Uterus (tissue), 3 donors: ENCODE measurements at regions not wholly inside any gene's neighbourhood (a gene's known extent, or its start where the extent isn't known, plus 50 kb on each side); places are given as distances from the start of the nearest gene placed in this dataset.
"Not testable (repeated sequence)": the region's sequence is repeated elsewhere in the genome, so short reads cannot be mapped to it uniquely, and the experiment has no call there.

Source experiments
- DNase-seq, 2 donors: peaks; one replicate each; pipeline ENCODE4 v3.0.0-alpha.2; 2019 to 2020
- H3K27ac ChIP-seq, 2 donors: fragments of 200-600 bp; sonication (generic); 1 replicate in 1 of 2; 2 replicates in 1 of 2; pipeline ENCODE4 v1.5.1; 2016 to 2018
- H3K27me3 ChIP-seq, 2 donors: fragments of 200-600 bp; sonication (generic); one replicate each; pipeline ENCODE4 v1.5.1; 2018 to 2019; ENCODE audit warnings: control low read depth in 1 of 2
- H3K36me3 ChIP-seq, 2 donors: fragments of 200-600 bp; sonication (generic); one replicate each; pipeline ENCODE4 v1.5.1; 2019; ENCODE audit warnings: control low read depth in 1 of 2
- H3K4me1 ChIP-seq, 2 donors: fragments of 200-600 bp; sonication (generic); one replicate each; pipeline ENCODE4 v1.5.1; 2018 to 2019; ENCODE audit warnings: control low read depth in 1 of 2
- H3K4me3 ChIP-seq, 2 donors: fragments of 200-600 bp; sonication (generic); 1 replicate in 1 of 2; 2 replicates in 1 of 2; pipeline ENCODE4 v1.5.1; 2018 to 2019; ENCODE audit warnings: mild to moderate bottlenecking in 1 of 2
- H3K9me3 ChIP-seq, 2 donors: fragments of 200-600 bp; sonication (generic); one replicate each; pipeline ENCODE4 v1.5.1; 2019; ENCODE audit warnings: control low read depth in 1 of 2
- POLR2A ChIP-seq, 2 donors: fragments of 450-650 bp; IDR thresholded peaks; one replicate each; pipeline ENCODE4 v1.6.1; 2016; ENCODE audit warnings: antibody characterized with exemption in 2 of 2, mild to moderate bottlenecking in 1 of 2, moderate library complexity in 1 of 2
- intact Hi-C: fragments of 100-400 bp; cut with DNase I; formaldehyde crosslinking; loops from one replicate; pipeline ENCODE4 v1.15.1; 2023; ENCODE audit warnings: low total_unique reads
- TF ChIP-seq, protein P1 (sequence below), 4 experiments: fragments of 200-600 bp in 2 of 4; fragments of 450-650 bp in 2 of 4; sonication (generic) in 2 of 4; IDR thresholded peaks; one replicate each; pipeline ENCODE4 v1.5.1; 2016 to 2019; ENCODE audit warnings: antibody characterized with exemption in 4 of 4, mild to moderate bottlenecking in 2 of 4, moderate library complexity in 1 of 4
- donor health status: DM: yes; HTN: yes; CAD: no.

DNA sequence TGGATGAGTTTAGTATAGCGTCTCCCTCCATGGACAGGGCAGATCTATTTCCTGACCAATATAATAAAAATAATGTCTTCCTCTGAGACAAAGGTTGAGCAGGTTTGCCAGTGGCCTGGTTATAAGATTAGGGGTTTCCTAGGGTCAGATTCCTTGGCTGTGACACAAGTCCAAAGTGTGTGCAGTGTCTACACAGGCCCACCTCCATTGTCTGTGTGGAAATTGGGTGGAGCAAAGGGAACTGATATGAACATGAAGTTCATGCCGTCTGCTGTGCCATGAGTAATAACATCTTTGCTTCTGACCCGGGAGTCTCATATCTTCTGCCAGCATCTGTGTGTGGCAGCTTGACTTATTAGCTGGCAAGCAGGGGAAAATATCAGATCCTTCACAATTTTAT is 187.7 kb upstream of the BOD1L1 start:
- no peak overlapping the region for H3K27ac ChIP-seq
- H3K4me3 ChIP-seq: no peak overlapping the region
- no peaks in the 10 kb centered on the region for H3K4me1 ChIP-seq
- no peak for TF ChIP-seq POLR2A (IDR thresholded peaks at IDR 0.05)
- TF ChIP-seq, protein P1, sequence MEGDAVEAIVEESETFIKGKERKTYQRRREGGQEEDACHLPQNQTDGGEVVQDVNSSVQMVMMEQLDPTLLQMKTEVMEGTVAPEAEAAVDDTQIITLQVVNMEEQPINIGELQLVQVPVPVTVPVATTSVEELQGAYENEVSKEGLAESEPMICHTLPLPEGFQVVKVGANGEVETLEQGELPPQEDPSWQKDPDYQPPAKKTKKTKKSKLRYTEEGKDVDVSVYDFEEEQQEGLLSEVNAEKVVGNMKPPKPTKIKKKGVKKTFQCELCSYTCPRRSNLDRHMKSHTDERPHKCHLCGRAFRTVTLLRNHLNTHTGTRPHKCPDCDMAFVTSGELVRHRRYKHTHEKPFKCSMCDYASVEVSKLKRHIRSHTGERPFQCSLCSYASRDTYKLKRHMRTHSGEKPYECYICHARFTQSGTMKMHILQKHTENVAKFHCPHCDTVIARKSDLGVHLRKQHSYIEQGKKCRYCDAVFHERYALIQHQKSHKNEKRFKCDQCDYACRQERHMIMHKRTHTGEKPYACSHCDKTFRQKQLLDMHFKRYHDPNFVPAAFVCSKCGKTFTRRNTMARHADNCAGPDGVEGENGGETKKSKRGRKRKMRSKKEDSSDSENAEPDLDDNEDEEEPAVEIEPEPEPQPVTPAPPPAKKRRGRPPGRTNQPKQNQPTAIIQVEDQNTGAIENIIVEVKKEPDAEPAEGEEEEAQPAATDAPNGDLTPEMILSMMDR (IDR thresholded peaks at IDR 0.05): no peak
- no peaks in the 10 kb centered on the region for H3K9me3 ChIP-seq
- intact Hi-C loops: no loop called here
- H3K36me3 ChIP-seq: no peaks in the 10 kb centered on the region
- no peak for DNase-seq
- no peaks in the 10 kb centered on the region for H3K27me3 ChIP-seq

DNA sequence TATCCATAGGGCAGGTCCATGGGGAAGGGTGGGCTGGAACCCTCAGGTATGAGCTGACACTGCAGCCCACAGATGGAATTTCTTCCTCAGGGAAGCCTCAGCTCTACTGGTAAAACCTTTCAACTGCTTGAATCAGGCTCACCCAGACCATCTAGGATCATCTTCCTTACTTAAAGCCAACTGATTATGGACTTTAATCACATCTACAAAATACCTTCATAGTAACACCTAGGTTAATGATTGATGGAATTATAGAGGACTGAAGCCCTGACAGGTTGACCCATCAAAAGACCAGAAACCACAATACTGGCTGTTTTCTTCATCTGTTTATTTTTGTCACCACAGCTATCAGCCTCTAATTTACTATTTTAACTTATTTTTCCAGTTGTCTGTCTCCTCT is 188.9 kb upstream of the BOD1L1 start:
- H3K36me3 ChIP-seq: no peaks in the 10 kb centered on the region

DNA sequence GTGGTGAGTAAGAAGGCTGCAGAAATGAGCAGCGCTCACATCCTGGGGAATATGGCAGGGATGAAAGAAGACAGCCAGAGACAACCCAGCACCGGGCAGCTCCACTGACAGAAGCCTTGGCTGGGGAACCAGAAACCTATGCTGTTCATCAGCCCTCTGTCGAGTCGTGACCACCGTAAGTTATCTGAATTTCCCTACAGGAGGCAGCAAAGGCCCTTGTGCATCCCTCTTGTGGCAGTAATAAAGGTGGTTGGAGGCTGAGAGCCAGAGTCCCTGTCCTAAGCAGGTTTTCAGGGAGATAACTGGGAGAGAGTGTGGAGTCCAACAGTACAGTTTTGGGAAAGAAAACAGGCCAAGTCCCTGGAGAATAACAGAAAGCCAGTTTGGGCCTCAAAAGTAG is 194.0 kb upstream of the BOD1L1 start:
- H3K27me3 ChIP-seq: no peaks in the 10 kb centered on the region
- DNase-seq: no peak
- H3K27ac ChIP-seq: no peak overlapping the region
- intact Hi-C loops: no loop called here
- no peaks in the 10 kb centered on the region for H3K4me1 ChIP-seq
- TF ChIP-seq POLR2A (IDR thresholded peaks at IDR 0.05): no peak
- TF ChIP-seq, protein P1 (IDR thresholded peaks at IDR 0.05): no peak
- H3K4me3 ChIP-seq: no peak overlapping the region
- H3K9me3 ChIP-seq: no peaks in the 10 kb centered on the region
- H3K36me3 ChIP-seq: no peaks in the 10 kb centered on the region

More for the DNA sequence above, 188.9 kb upstream of the BOD1L1 start:
- H3K27ac ChIP-seq: no peak overlapping the region
- no peaks in the 10 kb centered on the region for H3K9me3 ChIP-seq
- intact Hi-C loops: no loop called here
- no peaks in the 10 kb centered on the region for H3K4me1 ChIP-seq
- no peak overlapping the region for H3K4me3 ChIP-seq
- no peaks in the 10 kb centered on the region for H3K27me3 ChIP-seq
- TF ChIP-seq, protein P1 (IDR thresholded peaks at IDR 0.05): no peak
- no peak for TF ChIP-seq POLR2A (IDR thresholded peaks at IDR 0.05)
- no peak for DNase-seq

DNA sequence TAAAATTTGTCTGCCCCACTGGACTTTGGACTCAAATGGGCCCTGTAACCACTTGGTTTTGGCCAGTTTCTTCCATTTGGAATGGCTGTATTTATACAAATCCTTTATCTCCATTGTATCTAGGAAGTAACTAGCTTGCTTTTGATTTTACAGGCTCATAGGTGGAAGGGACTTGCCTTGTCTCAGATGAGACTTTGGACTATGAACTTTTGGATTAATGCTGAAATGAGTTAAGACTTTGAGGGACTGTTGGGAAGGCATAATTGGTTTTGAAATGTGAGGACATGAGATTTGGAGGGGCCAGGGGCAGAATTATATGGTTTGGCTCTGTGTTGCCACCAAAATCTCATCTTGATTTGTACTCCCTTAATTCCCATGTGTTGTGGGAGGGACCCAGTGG is 198.3 kb upstream of the BOD1L1 start:
- H3K4me1 ChIP-seq, DNase-seq, H3K9me3 ChIP-seq, H3K27me3 ChIP-seq, H3K36me3 ChIP-seq, H3K4me3 ChIP-seq, H3K27ac ChIP-seq, intact Hi-C loops: not testable (repeated sequence)

DNA sequence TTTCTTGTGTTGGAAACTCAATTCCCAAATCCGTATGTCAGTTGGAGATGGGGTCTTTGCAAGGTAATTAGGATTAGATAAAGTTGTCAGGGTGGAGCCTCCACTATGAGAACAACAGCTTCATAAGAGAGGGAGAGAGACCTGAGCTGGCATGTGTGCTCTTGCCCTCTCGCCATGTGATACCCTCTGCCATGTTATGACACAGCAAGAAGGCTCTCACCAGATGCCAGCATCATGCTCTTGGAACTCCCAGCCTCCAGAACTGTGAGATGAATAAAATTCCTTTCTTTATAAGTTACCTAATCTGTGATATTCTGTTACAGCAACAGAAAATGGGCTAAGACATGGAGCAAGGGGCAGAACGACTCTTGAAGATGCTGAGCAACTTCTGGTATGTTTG is 201.9 kb upstream of the BOD1L1 start:
- no peaks in the 10 kb centered on the region for H3K27me3 ChIP-seq
- H3K36me3 ChIP-seq: no peaks in the 10 kb centered on the region
- intact Hi-C loops: no loop called here
- H3K9me3 ChIP-seq: no peaks in the 10 kb centered on the region
- H3K4me1 ChIP-seq: no peaks in the 10 kb centered on the region
- H3K27ac ChIP-seq: no peak overlapping the region
- TF ChIP-seq, protein P1 (IDR thresholded peaks at IDR 0.05): no peak
- TF ChIP-seq POLR2A (IDR thresholded peaks at IDR 0.05): no peak
- no peak for DNase-seq
- no peak overlapping the region for H3K4me3 ChIP-seq

DNA sequence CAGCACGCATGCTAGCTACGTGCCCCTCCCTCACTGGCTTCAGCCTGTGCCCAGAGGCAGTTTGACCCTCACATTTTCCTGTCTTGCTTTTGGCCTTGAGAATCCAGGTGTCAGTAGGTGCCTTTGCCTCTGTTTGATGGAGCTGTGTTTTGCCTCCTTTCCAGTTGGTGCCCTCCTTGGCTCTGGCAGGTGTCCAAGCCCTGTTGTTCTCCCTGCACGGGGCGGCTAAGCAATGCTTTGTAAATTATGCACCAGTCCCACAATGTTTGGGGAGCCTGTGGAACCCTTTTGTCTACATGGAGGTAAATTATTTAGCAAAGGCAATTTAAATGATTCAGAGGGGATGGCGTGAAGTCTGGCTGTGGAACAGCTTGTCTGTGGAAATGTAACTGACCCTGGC is 202.9 kb upstream of the BOD1L1 start:
- Histone ChIP-seq H3K4me1 (no peaks in the 10 kb centered on the region), H3K36me3 (no peaks in the 10 kb centered on the region), H3K9me3 (no peaks in the 10 kb centered on the region), H3K27me3 (no peaks in the 10 kb centered on the region), H3K27ac (no peak overlapping the region), H3K4me3 (no peak overlapping the region)
- TF ChIP-seq, protein P1 (IDR thresholded peaks at IDR 0.05): no peak
- no peak for TF ChIP-seq POLR2A (IDR thresholded peaks at IDR 0.05)
- intact Hi-C loops: no loop called here
- no peak for DNase-seq
